Ishikawa (cell line): ENCODE measurements at regions not wholly inside any gene's neighbourhood (a gene's known extent, or its start where the extent isn't known, plus 50 kb on each side); places are given as distances from the start of the nearest gene placed in this dataset.

Experiments
- CEBPB ChIP-seq: IDR thresholded peaks from 2 replicates; pipeline ENCODE4 v1.6.1; 2012
- CREB1 ChIP-seq: IDR thresholded peaks from 2 replicates; pipeline ENCODE4 v1.6.1; 2012; ENCODE audit warnings: low read depth
- EGR1 ChIP-seq: IDR thresholded peaks from 2 replicates; pipeline ENCODE4 v1.6.1; 2012
- EP300 ChIP-seq: IDR thresholded peaks from 2 replicates; pipeline ENCODE4 v1.6.1; 2012; ENCODE audit warnings: borderline replicate concordance
- FOXM1 ChIP-seq: IDR thresholded peaks from 2 replicates; pipeline ENCODE4 v1.6.1; 2012; ENCODE audit warnings: low read depth, borderline replicate concordance
- NFIC ChIP-seq: IDR thresholded peaks from 2 replicates; pipeline ENCODE4 v1.6.1; 2012
- RAD21 ChIP-seq: IDR thresholded peaks from 2 replicates; pipeline ENCODE4 v1.6.1; 2012; ENCODE audit warnings: low read depth
- REST ChIP-seq: IDR thresholded peaks from 2 replicates; pipeline ENCODE4 v1.6.1; 2012; ENCODE audit warnings: low read depth, mild to moderate bottlenecking
- TAF1 ChIP-seq: IDR thresholded peaks from 2 replicates; pipeline ENCODE4 v1.6.1; 2012; ENCODE audit warnings: low read depth, mild to moderate bottlenecking
- TCF12 ChIP-seq: IDR thresholded peaks from 2 replicates; pipeline ENCODE4 v1.6.1; 2012; ENCODE audit warnings: low read depth
- TEAD4 ChIP-seq: IDR thresholded peaks from 2 replicates; pipeline ENCODE4 v1.6.1; 2012
- USF1 ChIP-seq: IDR thresholded peaks from 2 replicates; pipeline ENCODE4 v1.6.1; 2012
- YY1 ChIP-seq: IDR thresholded peaks from 2 replicates; pipeline ENCODE4 v1.6.1; 2012; ENCODE audit warnings: low read depth
- ZBTB7A ChIP-seq: IDR thresholded peaks from 2 replicates; pipeline ENCODE4 v1.6.1; 2012; ENCODE audit warnings: low read depth
- TF ChIP-seq, protein P1 (sequence below): IDR thresholded peaks from 2 replicates; pipeline ENCODE4 v1.6.1; 2012

DNA sequence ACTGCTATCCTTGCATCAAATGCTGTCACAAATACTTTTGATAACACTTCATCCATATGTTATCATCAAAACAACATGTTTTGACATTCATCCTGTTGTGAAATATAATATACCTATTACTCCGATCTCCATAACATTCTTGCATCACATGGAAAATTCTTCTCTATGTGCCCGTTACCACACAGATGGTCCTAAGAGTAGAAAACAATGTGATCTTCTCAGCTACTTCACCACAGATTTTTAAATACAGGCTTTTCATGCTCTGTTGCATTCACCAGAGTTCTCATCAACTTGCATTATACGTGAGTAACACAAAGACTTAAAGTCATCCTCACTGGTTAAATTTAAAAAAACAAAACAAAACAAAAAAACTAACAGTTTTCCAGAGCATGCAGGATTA lies 1603.3 kb upstream of the ZEB2 start:
- TF ChIP-seq CREB1 (no peak), TAF1 (no peak), EGR1 (no peak), REST (no peak), TEAD4 (no peak), EP300 (no peak), TCF12 (no peak), NFIC (no peak), CEBPB (no peak), YY1 (no peak), USF1 (no peak), RAD21 (no peak), ZBTB7A (no peak), FOXM1 (no peak)
- TF ChIP-seq, protein P1, sequence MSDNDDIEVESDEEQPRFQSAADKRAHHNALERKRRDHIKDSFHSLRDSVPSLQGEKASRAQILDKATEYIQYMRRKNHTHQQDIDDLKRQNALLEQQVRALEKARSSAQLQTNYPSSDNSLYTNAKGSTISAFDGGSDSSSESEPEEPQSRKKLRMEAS, result no peak

DNA sequence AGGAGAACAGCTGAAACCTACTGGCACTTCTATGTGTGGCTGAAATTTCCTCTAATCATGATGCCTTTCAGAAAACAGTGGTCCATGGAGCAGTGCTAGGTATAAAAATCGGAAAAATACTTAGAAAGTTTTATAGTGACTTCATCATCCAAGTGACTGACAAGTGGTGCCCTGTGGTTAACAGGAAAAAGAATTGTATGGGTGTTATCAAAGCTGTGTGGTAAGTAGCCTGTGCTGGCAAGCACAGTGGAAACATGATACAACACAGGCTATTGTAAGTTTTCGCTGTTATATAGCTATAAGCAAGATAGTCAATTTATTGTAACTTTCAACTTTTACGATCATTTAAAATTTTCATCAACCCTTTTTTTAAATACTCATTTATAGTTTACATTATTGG lies 1599.7 kb upstream of the ZEB2 start:
- no peak for TF ChIP-seq RAD21
- TF ChIP-seq CEBPB, result no peak
- no peak for TF ChIP-seq FOXM1
- no peak for TF ChIP-seq TAF1
- TF ChIP-seq USF1, result no peak
- TF ChIP-seq TCF12, result no peak
- no peak for TF ChIP-seq CREB1
- TF ChIP-seq, protein P1, result no peak
- TF ChIP-seq EGR1, result no peak
- TF ChIP-seq ZBTB7A, result no peak
- no peak for TF ChIP-seq REST
- TF ChIP-seq YY1, result no peak
- no peak for TF ChIP-seq NFIC
- TF ChIP-seq TEAD4, result no peak
- no peak for TF ChIP-seq EP300

GRCh38 chr2:146108993-146109392 lies 1589.1 kb upstream of the ZEB2 start:
- TF ChIP-seq EP300 (no peak), FOXM1 (no peak), REST (no peak), NFIC (no peak), EGR1 (no peak), TCF12 (no peak), CREB1 (no peak), TEAD4 (no peak), ZBTB7A (no peak), CEBPB (no peak), USF1 (no peak), TAF1 (no peak), RAD21 (no peak), YY1 (no peak)
- TF ChIP-seq, protein P1, result no peak

DNA sequence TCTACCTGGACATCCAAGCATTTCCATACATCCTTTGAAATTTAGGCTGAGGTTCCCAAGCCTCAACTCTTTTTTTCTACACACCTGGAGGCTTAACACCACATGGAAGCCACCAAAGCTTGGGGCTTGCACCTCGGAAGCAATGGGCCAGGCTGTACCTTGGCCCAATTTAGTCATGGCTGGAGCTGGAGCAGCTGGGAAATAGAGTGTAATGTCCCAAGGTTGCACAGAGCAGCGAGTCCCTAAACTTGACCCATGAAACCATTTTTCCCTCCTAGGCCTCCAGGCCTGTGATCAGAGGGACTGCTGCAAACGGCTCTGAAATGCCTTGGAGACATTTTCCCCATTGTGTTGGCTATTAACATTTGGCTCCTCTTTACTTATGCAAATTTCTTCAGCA lies 1574.3 kb upstream of the ZEB2 start:
- no peak for TF ChIP-seq ZBTB7A
- TF ChIP-seq USF1, result no peak
- no peak for TF ChIP-seq FOXM1
- no peak for TF ChIP-seq EP300
- TF ChIP-seq TCF12, result no peak
- no peak for TF ChIP-seq REST
- TF ChIP-seq CEBPB, result no peak
- no peak for TF ChIP-seq RAD21
- TF ChIP-seq TEAD4, result no peak
- TF ChIP-seq, protein P1, result no peak
- TF ChIP-seq EGR1, result no peak
- no peak for TF ChIP-seq CREB1
- TF ChIP-seq YY1, result no peak
- no peak for TF ChIP-seq NFIC
- TF ChIP-seq TAF1, result no peak
